Smooth muscle cell (in vitro differentiated cells): ENCODE measurements at regions not wholly inside any gene's neighbourhood (a gene's known extent, or its start where the extent isn't known, plus 50 kb on each side); places are given as distances from the start of the nearest gene placed in this dataset.

Source experiments
- DNase-seq: peaks from one replicate; lab custom pipeline; 2025; ENCODE audit not compliant: unreplicated experiment; lab: John Stamatoyannopoulos, UW
- H2AFZ ChIP-seq: fragments of 200-600 bp; sonication (generic); 2 replicates; pipeline ENCODE4 v1.6.0; 2016; ENCODE audit warnings: antibody characterized with exemption, low read depth, mild to moderate bottlenecking
- H3F3A ChIP-seq: fragments of 200-600 bp; sonication (generic); 2 replicates; pipeline ENCODE4 v1.6.0; 2017; ENCODE audit warnings: antibody characterized with exemption, low read depth
- H3K27ac ChIP-seq: fragments of 200-600 bp; sonication (generic); 2 replicates; pipeline ENCODE4 v1.5.1; 2016; ENCODE audit warnings: low read depth, mild to moderate bottlenecking
- H3K27me3 ChIP-seq: fragments of 200-600 bp; sonication (generic); 2 replicates; pipeline ENCODE4 v1.6.1; 2016; ENCODE audit warnings: low read depth, mild to moderate bottlenecking
- H3K36me3 ChIP-seq: fragments of 200-600 bp; sonication (generic); 2 replicates; pipeline ENCODE4 v1.5.1; 2016; ENCODE audit warnings: low read depth
- H3K4me1 ChIP-seq: fragments of 200-600 bp; sonication (generic); 2 replicates; pipeline ENCODE4 v1.5.1; 2016; ENCODE audit warnings: low read depth
- H3K4me2 ChIP-seq: fragments of 200-600 bp; sonication (generic); 2 replicates; pipeline ENCODE4 v1.6.0; 2016; ENCODE audit warnings: mild to moderate bottlenecking
- H3K4me3 ChIP-seq: fragments of 200-600 bp; sonication (generic); 2 replicates; pipeline ENCODE4 v1.5.1; 2016; ENCODE audit warnings: mild to moderate bottlenecking
- H3K79me2 ChIP-seq: fragments of 200-600 bp; sonication (generic); 2 replicates; pipeline ENCODE4 v1.6.0; 2016; ENCODE audit warnings: low read depth, mild to moderate bottlenecking
- H3K9ac ChIP-seq: fragments of 200-600 bp; sonication (generic); 2 replicates; pipeline ENCODE4 v1.6.0; 2016; ENCODE audit warnings: low read depth
- H3K9me3 ChIP-seq: fragments of 200-600 bp; sonication (generic); replicated peaks from 2 replicates; pipeline ENCODE4 v1.5.1; 2016; ENCODE audit warnings: low read depth
- H4K20me1 ChIP-seq: fragments of 200-600 bp; sonication (generic); 2 replicates; pipeline ENCODE4 v1.6.0; 2016; ENCODE audit warnings: low read depth
- CTCF ChIP-seq: fragments of 200-600 bp; sonication (generic); IDR thresholded peaks from 2 replicates; pipeline ENCODE4 v1.5.1; 2017; ENCODE audit warnings: borderline replicate concordance, mild to moderate bottlenecking, antibody characterized with exemption; ENCODE audit not compliant: insufficient read depth, poor library complexity, severe bottlenecking
- WGBS: methylation state at CpG from one replicate; pipeline ENCODE4 v1.1.7; 2016; ENCODE audit warnings: low lambda C conversion rate; 5-methylcytosine and 5-hydroxymethylcytosine counted together

GRCh38 chr4:1530356-1530755 is 124.1 kb upstream of the NKX1-1 start:
- H3K27ac ChIP-seq, result no peak overlapping the region
- no peak overlapping the region for H3K9ac ChIP-seq
- H3K27me3 ChIP-seq, result peaks cover 31% of the 10 kb centered on the region
- WGBS, result 83% methylated on average over 13 of the region's 13 CpGs
- no peaks in the 10 kb centered on the region for H3K36me3 ChIP-seq
- no peaks in the 10 kb centered on the region for H3K4me1 ChIP-seq
- H3F3A ChIP-seq, result no peaks in the 10 kb centered on the region
- H3K4me2 ChIP-seq, result no peak overlapping the region
- no peak for TF ChIP-seq CTCF
- H2AFZ ChIP-seq, result no peak overlapping the region
- H4K20me1 ChIP-seq, result no peaks in the 10 kb centered on the region
- H3K9me3 ChIP-seq, result no peaks in the 10 kb centered on the region
- H3K79me2 ChIP-seq, result no peaks in the 10 kb centered on the region
- DNase-seq, result no peak
- no peak overlapping the region for H3K4me3 ChIP-seq

DNA sequence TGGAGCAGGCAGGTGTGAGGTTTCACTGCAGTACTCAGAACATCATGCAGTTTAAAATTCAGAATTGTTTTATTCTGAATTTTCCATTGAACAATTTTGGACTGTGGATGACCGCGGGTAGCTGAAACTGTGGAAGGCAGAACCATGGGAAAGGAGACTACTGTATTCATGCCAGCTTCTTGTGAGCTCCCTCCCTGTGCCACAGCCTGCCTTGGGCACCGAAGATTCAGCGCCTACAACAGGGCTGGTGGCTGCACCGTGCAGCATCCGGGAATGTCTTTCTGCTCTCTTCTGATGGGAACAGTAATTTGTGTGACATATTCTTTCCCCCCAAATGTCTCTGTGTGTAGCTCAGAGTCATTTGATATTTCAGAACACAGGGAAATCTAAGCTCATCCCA is 118.5 kb upstream of the NKX1-1 start:
- Histone ChIP-seq H3K4me3 (no peak overlapping the region), H3F3A (no peaks in the 10 kb centered on the region), H4K20me1 (no peaks in the 10 kb centered on the region), H2AFZ (no peak overlapping the region), H3K36me3 (no peaks in the 10 kb centered on the region), H3K4me1 (peaks cover 3% of the 10 kb centered on the region), H3K79me2 (no peaks in the 10 kb centered on the region), H3K27ac (no peak overlapping the region), H3K9me3 (no peaks in the 10 kb centered on the region), H3K4me2 (no peak overlapping the region), H3K9ac (no peak overlapping the region), H3K27me3 (peaks cover 47% of the 10 kb centered on the region)
- 89% methylated on average over 6 of the region's 6 CpGs for WGBS
- no peak for TF ChIP-seq CTCF
- DNase-seq, result no peak

DNA sequence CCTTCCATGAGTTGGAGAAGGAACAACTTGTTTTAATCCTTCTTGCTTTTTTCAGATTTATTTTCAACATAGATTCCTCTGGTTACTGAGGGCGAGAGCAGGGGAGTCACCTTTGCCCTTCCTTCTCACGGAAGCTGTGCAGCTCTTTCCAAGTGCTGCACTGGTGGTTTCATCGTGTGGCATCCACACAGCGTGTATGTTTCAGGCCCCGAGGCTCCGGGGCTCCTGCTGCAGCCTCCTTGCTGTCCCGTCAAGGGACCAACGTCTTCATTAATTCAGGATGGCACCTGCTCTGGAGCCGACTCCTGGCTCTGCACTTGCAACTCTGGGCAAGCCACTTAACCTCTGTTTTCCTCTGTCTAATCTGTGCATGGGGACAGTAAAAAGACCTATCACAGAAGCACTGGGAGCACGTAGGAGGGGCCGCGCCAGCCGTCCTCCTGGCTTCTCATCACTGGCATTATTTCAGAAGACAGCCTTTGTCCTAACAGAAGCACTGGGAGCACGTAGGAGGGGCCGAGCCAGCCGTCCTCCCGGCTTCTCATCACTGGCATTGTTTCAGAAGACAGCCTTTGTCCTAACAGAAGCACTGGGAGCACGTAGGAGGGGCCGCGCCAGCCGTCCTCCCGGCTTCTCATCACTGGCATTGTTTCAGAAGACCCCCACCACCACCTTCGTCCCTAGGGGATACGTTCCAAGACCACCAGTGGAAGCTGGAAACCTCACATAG is 117.8 kb upstream of the NKX1-1 start:
- peaks cover 3% of the 10 kb centered on the region for H3K4me1 ChIP-seq
- H3K9ac ChIP-seq, result no peak overlapping the region
- no peak for TF ChIP-seq CTCF
- 90% methylated on average over 24 of the region's 24 CpGs for WGBS
- H3K4me2 ChIP-seq, result no peak overlapping the region
- DNase-seq, result no peak
- peaks cover 45% of the 10 kb centered on the region for H3K27me3 ChIP-seq
- H3K27ac ChIP-seq, result no peak overlapping the region
- no peaks in the 10 kb centered on the region for H3K9me3 ChIP-seq
- no peaks in the 10 kb centered on the region for H3K36me3 ChIP-seq
- H3K4me3 ChIP-seq, result no peak overlapping the region
- no peaks in the 10 kb centered on the region for H3F3A ChIP-seq
- H2AFZ ChIP-seq, result no peak overlapping the region
- H3K79me2 ChIP-seq, result no peaks in the 10 kb centered on the region
- no peaks in the 10 kb centered on the region for H4K20me1 ChIP-seq

- no peaks in the 10 kb centered on the region for H3K79me2 ChIP-seq
- H3K9ac ChIP-seq, result no peak overlapping the region
- H3F3A ChIP-seq, result no peaks in the 10 kb centered on the region
- H3K27ac ChIP-seq, result no peak overlapping the region
- no peaks in the 10 kb centered on the region for H3K36me3 ChIP-seq
- H4K20me1 ChIP-seq, result no peaks in the 10 kb centered on the region
- no peak overlapping the region for H2AFZ ChIP-seq
- no peak for TF ChIP-seq CTCF
- no peak for DNase-seq
- no peak overlapping the region for H3K4me3 ChIP-seq
- peaks cover 3% of the 10 kb centered on the region for H3K4me1 ChIP-seq
- WGBS, result 76% methylated on average over 4 of the region's 4 CpGs
- no peak overlapping the region for H3K4me2 ChIP-seq
- H3K9me3 ChIP-seq, result no peaks in the 10 kb centered on the region
- peaks cover 39% of the 10 kb centered on the region for H3K27me3 ChIP-seq
Observed at GRCh38 chr4:1523506-1523905, 117.3 kb upstream of the NKX1-1 start.
